H9 (cell line): ENCODE measurements at regions not wholly inside any gene's neighbourhood (a gene's known extent, or its start where the extent isn't known, plus 50 kb on each side); places are given as distances from the start of the nearest gene placed in this dataset.

Experiments
- DNase-seq: peaks from one replicate; pipeline ENCODE4 v3.0.0-alpha.2; 2017
- H2AFZ ChIP-seq: one replicate; pipeline ENCODE4 v1.6.1; 2013; ENCODE audit warnings: mild to moderate bottlenecking, low read length, control low read depth, moderate library complexity
- H2AK5ac ChIP-seq: 2 replicates; pipeline ENCODE4 v1.6.1; 2013; ENCODE audit warnings: low read length, control low read depth, mixed read lengths; ENCODE audit not compliant: insufficient read length
- H2BK120ac ChIP-seq: one replicate; pipeline ENCODE4 v1.6.1; 2013; ENCODE audit warnings: low read depth, mild to moderate bottlenecking, low read length, control low read depth, inconsistent platforms; ENCODE audit not compliant: poor library complexity, severe bottlenecking
- H2BK12ac ChIP-seq: 2 replicates; pipeline ENCODE4 v1.6.1; 2013; ENCODE audit warnings: low read length, control low read depth, mixed read lengths, low read depth; ENCODE audit not compliant: insufficient read length
- H2BK15ac ChIP-seq: 2 replicates; pipeline ENCODE4 v1.6.1; 2013; ENCODE audit warnings: low read depth, low read length, control low read depth
- H2BK20ac ChIP-seq: one replicate; pipeline ENCODE4 v1.6.1; 2013; ENCODE audit warnings: low read depth, mild to moderate bottlenecking, low read length, control low read depth, inconsistent platforms; ENCODE audit not compliant: poor library complexity, severe bottlenecking
- H2BK5ac ChIP-seq: 2 replicates; pipeline ENCODE4 v1.6.1; 2013; ENCODE audit warnings: low read length, control low read depth, mixed read lengths; ENCODE audit not compliant: insufficient read length
- H3K14ac ChIP-seq: 2 replicates; pipeline ENCODE4 v1.6.1; 2013; ENCODE audit warnings: low read length, control low read depth; ENCODE audit not compliant: insufficient read depth
- H3K18ac ChIP-seq: 2 replicates; pipeline ENCODE4 v1.6.1; 2013; ENCODE audit warnings: low read depth, mild to moderate bottlenecking, mixed read lengths, low read length, control low read depth; ENCODE audit not compliant: insufficient read length
- H3K23ac ChIP-seq: 2 replicates; pipeline ENCODE4 v1.6.1; 2013; ENCODE audit warnings: low read length, control low read depth, mixed read lengths, low read depth; ENCODE audit not compliant: insufficient read length
- H3K23me2 ChIP-seq: 2 replicates; pipeline ENCODE4 v1.6.1; 2013; ENCODE audit warnings: low read depth, mild to moderate bottlenecking, mixed read lengths, low read length, control low read depth; ENCODE audit not compliant: insufficient read length, poor library complexity, severe bottlenecking
- H3K27ac ChIP-seq: 2 replicates; pipeline ENCODE4 v1.5.1; 2013; ENCODE audit warnings: low read length, control low read depth, mixed read lengths, low read depth; ENCODE audit not compliant: insufficient read length
- H3K27me3 ChIP-seq: 2 replicates; pipeline ENCODE4 v1.6.1; 2013; ENCODE audit warnings: low read length, control low read depth, inconsistent platforms; ENCODE audit not compliant: insufficient read depth
- H3K4ac ChIP-seq: 2 replicates; pipeline ENCODE4 v1.6.1; 2013; ENCODE audit warnings: low read depth, mild to moderate bottlenecking, control low read depth, inconsistent platforms, low read length, moderate library complexity
- H3K4me1 ChIP-seq: 2 replicates; pipeline ENCODE4 v1.6.1; 2013; ENCODE audit warnings: low read length, control low read depth, inconsistent platforms; ENCODE audit not compliant: insufficient read depth
- H3K4me2 ChIP-seq: 2 replicates; pipeline ENCODE4 v1.6.1; 2013; ENCODE audit warnings: low read length, control low read depth, mixed read lengths; ENCODE audit not compliant: insufficient read length, insufficient read depth
- H3K56ac ChIP-seq: 2 replicates; pipeline ENCODE4 v1.6.1; 2013; ENCODE audit warnings: low read depth, mild to moderate bottlenecking, mixed read lengths, low read length, control low read depth; ENCODE audit not compliant: insufficient read length
- H3K79me1 ChIP-seq: 2 replicates; pipeline ENCODE4 v1.6.1; 2013; ENCODE audit warnings: low read depth, mild to moderate bottlenecking, moderate library complexity, low read length, control low read depth, inconsistent platforms; ENCODE audit not compliant: insufficient read depth, poor library complexity, severe bottlenecking
- H3K79me2 ChIP-seq: 2 replicates; pipeline ENCODE4 v1.6.1; 2013; ENCODE audit warnings: low read length, control low read depth, inconsistent platforms; ENCODE audit not compliant: insufficient read depth
- H3K9ac ChIP-seq: 2 replicates; pipeline ENCODE4 v1.6.1; 2013; ENCODE audit warnings: low read length, control low read depth, mixed read lengths; ENCODE audit not compliant: insufficient read length; ENCODE audit errors: extremely low read depth
- H3K9me3 ChIP-seq: one replicate; pipeline ENCODE4 v1.6.1; 2013; ENCODE audit warnings: low read depth, low read length, inconsistent platforms; ENCODE audit not compliant: control insufficient read depth
- H3T11ph ChIP-seq: one replicate; pipeline ENCODE4 v1.6.1; 2013; ENCODE audit warnings: mild to moderate bottlenecking, low read length, control low read depth, inconsistent platforms
- H4K20me1 ChIP-seq: one replicate; pipeline ENCODE4 v1.6.1; 2013; ENCODE audit not compliant: control insufficient read depth, insufficient read length, insufficient read depth
- H4K5ac ChIP-seq: 2 replicates; pipeline ENCODE4 v1.6.1; 2013; ENCODE audit warnings: low read depth, mild to moderate bottlenecking, mixed read lengths, low read length, control low read depth; ENCODE audit not compliant: insufficient read length
- H4K8ac ChIP-seq: replicated peaks from 2 replicates; pipeline ENCODE4 v1.6.1; 2013; ENCODE audit warnings: low read length, control low read depth, mixed read lengths, low read depth; ENCODE audit not compliant: insufficient read length
- H4K91ac ChIP-seq: 2 replicates; pipeline ENCODE4 v1.6.1; 2013; ENCODE audit warnings: low read depth, mild to moderate bottlenecking, moderate library complexity, mixed read lengths, low read length, control low read depth; ENCODE audit not compliant: insufficient read length
- H3K27ac Mint-ChIP-seq, 3 experiments: 2 replicates in 2 of 3; 3 replicates in 1 of 3; pipeline ENCODE4 v1.8.0; 2020 to 2021; ENCODE audit warnings: mixed read lengths in 3 of 3, mild to moderate bottlenecking in 1 of 3, moderate library complexity in 1 of 3
- H3K27me3 Mint-ChIP-seq: 2 replicates; pipeline ENCODE4 v1.8.0; 2021; ENCODE audit warnings: low read depth, mild to moderate bottlenecking, moderate library complexity, mixed read lengths
- H3K36me3 Mint-ChIP-seq, 3 experiments: 2 replicates in 2 of 3; 3 replicates in 1 of 3; pipeline ENCODE4 v1.8.0; 2020 to 2021; ENCODE audit warnings: low read depth in 3 of 3, mixed read lengths in 3 of 3; ENCODE audit not compliant: insufficient read depth in 1 of 3
- H3K4me1 Mint-ChIP-seq, 2 experiments: 2 replicates each; pipeline ENCODE4 v1.8.0; 2020; ENCODE audit warnings: mixed read lengths in 2 of 2
- H3K4me3 Mint-ChIP-seq, 2 experiments: 2 replicates in 1 of 2; 3 replicates in 1 of 2; pipeline ENCODE4 v1.8.0; 2020 to 2021; ENCODE audit warnings: mild to moderate bottlenecking in 2 of 2, mixed read lengths in 2 of 2, moderate library complexity in 1 of 2
- H3K9me3 Mint-ChIP-seq, 2 experiments: 2 replicates in 1 of 2; 3 replicates in 1 of 2; pipeline ENCODE4 v1.8.0; 2020; ENCODE audit warnings: mild to moderate bottlenecking in 2 of 2, mixed read lengths in 2 of 2, moderate library complexity in 1 of 2
- CTCF ChIP-seq: fragments of 200-600 bp; sonication (generic); conservative IDR thresholded peaks from 3 replicates; pipeline ENCODE4 v1.8.0; 2021; ENCODE audit warnings: antibody characterized with exemption, mild to moderate bottlenecking
- WGBS: extraction: QIAGEN DNeasy Blood & Tissue Kit; methylation state at CpG from one replicate; pipeline ENCODE4 v1.1.7; 2013; ENCODE audit warnings: missing lambda C conversion rate, low lambda C conversion rate, mixed read lengths; ENCODE audit not compliant: insufficient read length; ENCODE audit errors: extremely low coverage; 5-methylcytosine and 5-hydroxymethylcytosine counted together

GRCh38 chr5:74413403-74414048, 227.0 kb downstream of the ENC1 start:
- H3K4me1 Mint-ChIP-seq, result peaks cover 7 to 13% of the 10 kb centered on the region in 2 experiments
- no CpG with 5 or more reads among the region's 3 CpGs for WGBS

More at GRCh38 chr5:74413403-74414048, 227.0 kb downstream of the ENC1 start:
- Mint-ChIP-seq H3K4me3 (no peak overlapping the region), H3K27me3 (peaks cover 2% of the 10 kb centered on the region; the same call in 1 of the 2 replicates), H3K9me3 (no peaks in the 10 kb centered on the region), H3K27ac (no peak overlapping the region), H3K36me3 (no peaks in the 10 kb centered on the region)
- no peak overlapping the region for H3K56ac ChIP-seq
- H4K5ac ChIP-seq, result no peak overlapping the region
- no peak overlapping the region for H3K14ac ChIP-seq
- no peak overlapping the region for H3K23ac ChIP-seq
- no peaks in the 10 kb centered on the region for H3K79me2 ChIP-seq
- no peak overlapping the region for H3K9ac ChIP-seq
- no peak overlapping the region for H3K27ac ChIP-seq
- no peak overlapping the region for H3K4me2 ChIP-seq
- no peak for TF ChIP-seq CTCF
- no peak overlapping the region for H2BK15ac ChIP-seq
- no peak overlapping the region for H2AK5ac ChIP-seq
- no peaks in the 10 kb centered on the region for H3K9me3 ChIP-seq
- H3K23me2 ChIP-seq, result no peaks in the 10 kb centered on the region
- no peak overlapping the region for H2BK20ac ChIP-seq
- H4K20me1 ChIP-seq, result no peaks in the 10 kb centered on the region
- no peak overlapping the region for H2BK120ac ChIP-seq
- H3K4ac ChIP-seq, result no peak overlapping the region
- H2BK5ac ChIP-seq, result no peak overlapping the region
- no peaks in the 10 kb centered on the region for H3K79me1 ChIP-seq
- no peak overlapping the region for H4K91ac ChIP-seq
- H3K18ac ChIP-seq, result no peak overlapping the region
- H4K8ac ChIP-seq, result no peak overlapping the region
- H2BK12ac ChIP-seq, result no peak overlapping the region
- no peak overlapping the region for H2AFZ ChIP-seq
- H3K4me1 ChIP-seq, result no peaks in the 10 kb centered on the region
- H3K27me3 ChIP-seq, result no peaks in the 10 kb centered on the region
- no peak overlapping the region for H3T11ph ChIP-seq
- no peak for DNase-seq
